Esophagus muscularis mucosa (tissue), 2 donors: ENCODE measurements at regions not wholly inside any gene's neighbourhood (a gene's known extent, or its start where the extent isn't known, plus 50 kb on each side); places are given as distances from the start of the nearest gene placed in this dataset.

Experiments
- EP300 ChIP-seq: sonication (generic); formaldehyde crosslinking; IDR thresholded peaks from one replicate; pipeline ENCODE4 v1.6.1; 2017; ENCODE audit warnings: antibody characterized with exemption
- POLR2A ChIP-seq: fragments of 450-650 bp; IDR thresholded peaks from one replicate; pipeline ENCODE4 v1.6.1; 2017; ENCODE audit warnings: antibody characterized with exemption, moderate library complexity, mild to moderate bottlenecking, low read depth

- TF ChIP-seq EP300 (no peak), POLR2A (no peak)
These were observed 80.8 kb downstream of the SMIM21 start for GRCh38 chr18:75346671-75347070.
